H9 (cell line): ENCODE measurements at regions not wholly inside any gene's neighbourhood (a gene's known extent, or its start where the extent isn't known, plus 50 kb on each side); places are given as distances from the start of the nearest gene placed in this dataset.

Source experiments
- DNase-seq: peaks from one replicate; pipeline ENCODE4 v3.0.0-alpha.2; 2017
- H2AFZ ChIP-seq: one replicate; pipeline ENCODE4 v1.6.1; 2013; ENCODE audit warnings: mild to moderate bottlenecking, low read length, control low read depth, moderate library complexity
- H2AK5ac ChIP-seq: 2 replicates; pipeline ENCODE4 v1.6.1; 2013; ENCODE audit warnings: low read length, control low read depth, mixed read lengths; ENCODE audit not compliant: insufficient read length
- H2BK120ac ChIP-seq: one replicate; pipeline ENCODE4 v1.6.1; 2013; ENCODE audit warnings: low read depth, mild to moderate bottlenecking, low read length, control low read depth, inconsistent platforms; ENCODE audit not compliant: poor library complexity, severe bottlenecking
- H2BK12ac ChIP-seq: 2 replicates; pipeline ENCODE4 v1.6.1; 2013; ENCODE audit warnings: low read length, control low read depth, mixed read lengths, low read depth; ENCODE audit not compliant: insufficient read length
- H2BK15ac ChIP-seq: 2 replicates; pipeline ENCODE4 v1.6.1; 2013; ENCODE audit warnings: low read depth, low read length, control low read depth
- H2BK20ac ChIP-seq: one replicate; pipeline ENCODE4 v1.6.1; 2013; ENCODE audit warnings: low read depth, mild to moderate bottlenecking, low read length, control low read depth, inconsistent platforms; ENCODE audit not compliant: poor library complexity, severe bottlenecking
- H2BK5ac ChIP-seq: 2 replicates; pipeline ENCODE4 v1.6.1; 2013; ENCODE audit warnings: low read length, control low read depth, mixed read lengths; ENCODE audit not compliant: insufficient read length
- H3K14ac ChIP-seq: 2 replicates; pipeline ENCODE4 v1.6.1; 2013; ENCODE audit warnings: low read length, control low read depth; ENCODE audit not compliant: insufficient read depth
- H3K18ac ChIP-seq: 2 replicates; pipeline ENCODE4 v1.6.1; 2013; ENCODE audit warnings: low read depth, mild to moderate bottlenecking, mixed read lengths, low read length, control low read depth; ENCODE audit not compliant: insufficient read length
- H3K23ac ChIP-seq: 2 replicates; pipeline ENCODE4 v1.6.1; 2013; ENCODE audit warnings: low read length, control low read depth, mixed read lengths, low read depth; ENCODE audit not compliant: insufficient read length
- H3K23me2 ChIP-seq: 2 replicates; pipeline ENCODE4 v1.6.1; 2013; ENCODE audit warnings: low read depth, mild to moderate bottlenecking, mixed read lengths, low read length, control low read depth; ENCODE audit not compliant: insufficient read length, poor library complexity, severe bottlenecking
- H3K27ac ChIP-seq: 2 replicates; pipeline ENCODE4 v1.5.1; 2013; ENCODE audit warnings: low read length, control low read depth, mixed read lengths, low read depth; ENCODE audit not compliant: insufficient read length
- H3K27me3 ChIP-seq: 2 replicates; pipeline ENCODE4 v1.6.1; 2013; ENCODE audit warnings: low read length, control low read depth, inconsistent platforms; ENCODE audit not compliant: insufficient read depth
- H3K4ac ChIP-seq: 2 replicates; pipeline ENCODE4 v1.6.1; 2013; ENCODE audit warnings: low read depth, mild to moderate bottlenecking, control low read depth, inconsistent platforms, low read length, moderate library complexity
- H3K4me1 ChIP-seq: 2 replicates; pipeline ENCODE4 v1.6.1; 2013; ENCODE audit warnings: low read length, control low read depth, inconsistent platforms; ENCODE audit not compliant: insufficient read depth
- H3K4me2 ChIP-seq: 2 replicates; pipeline ENCODE4 v1.6.1; 2013; ENCODE audit warnings: low read length, control low read depth, mixed read lengths; ENCODE audit not compliant: insufficient read length, insufficient read depth
- H3K56ac ChIP-seq: 2 replicates; pipeline ENCODE4 v1.6.1; 2013; ENCODE audit warnings: low read depth, mild to moderate bottlenecking, mixed read lengths, low read length, control low read depth; ENCODE audit not compliant: insufficient read length
- H3K79me1 ChIP-seq: 2 replicates; pipeline ENCODE4 v1.6.1; 2013; ENCODE audit warnings: low read depth, mild to moderate bottlenecking, moderate library complexity, low read length, control low read depth, inconsistent platforms; ENCODE audit not compliant: insufficient read depth, poor library complexity, severe bottlenecking
- H3K79me2 ChIP-seq: 2 replicates; pipeline ENCODE4 v1.6.1; 2013; ENCODE audit warnings: low read length, control low read depth, inconsistent platforms; ENCODE audit not compliant: insufficient read depth
- H3K9ac ChIP-seq: 2 replicates; pipeline ENCODE4 v1.6.1; 2013; ENCODE audit warnings: low read length, control low read depth, mixed read lengths; ENCODE audit not compliant: insufficient read length; ENCODE audit errors: extremely low read depth
- H3K9me3 ChIP-seq: one replicate; pipeline ENCODE4 v1.6.1; 2013; ENCODE audit warnings: low read depth, low read length, inconsistent platforms; ENCODE audit not compliant: control insufficient read depth
- H3T11ph ChIP-seq: one replicate; pipeline ENCODE4 v1.6.1; 2013; ENCODE audit warnings: mild to moderate bottlenecking, low read length, control low read depth, inconsistent platforms
- H4K20me1 ChIP-seq: one replicate; pipeline ENCODE4 v1.6.1; 2013; ENCODE audit not compliant: control insufficient read depth, insufficient read length, insufficient read depth
- H4K5ac ChIP-seq: 2 replicates; pipeline ENCODE4 v1.6.1; 2013; ENCODE audit warnings: low read depth, mild to moderate bottlenecking, mixed read lengths, low read length, control low read depth; ENCODE audit not compliant: insufficient read length
- H4K8ac ChIP-seq: replicated peaks from 2 replicates; pipeline ENCODE4 v1.6.1; 2013; ENCODE audit warnings: low read length, control low read depth, mixed read lengths, low read depth; ENCODE audit not compliant: insufficient read length
- H4K91ac ChIP-seq: 2 replicates; pipeline ENCODE4 v1.6.1; 2013; ENCODE audit warnings: low read depth, mild to moderate bottlenecking, moderate library complexity, mixed read lengths, low read length, control low read depth; ENCODE audit not compliant: insufficient read length
- H3K27ac Mint-ChIP-seq, 3 experiments: 2 replicates in 2 of 3; 3 replicates in 1 of 3; pipeline ENCODE4 v1.8.0; 2020 to 2021; ENCODE audit warnings: mixed read lengths in 3 of 3, mild to moderate bottlenecking in 1 of 3, moderate library complexity in 1 of 3
- H3K27me3 Mint-ChIP-seq: 2 replicates; pipeline ENCODE4 v1.8.0; 2021; ENCODE audit warnings: low read depth, mild to moderate bottlenecking, moderate library complexity, mixed read lengths
- H3K36me3 Mint-ChIP-seq, 3 experiments: 2 replicates in 2 of 3; 3 replicates in 1 of 3; pipeline ENCODE4 v1.8.0; 2020 to 2021; ENCODE audit warnings: low read depth in 3 of 3, mixed read lengths in 3 of 3; ENCODE audit not compliant: insufficient read depth in 1 of 3
- H3K4me1 Mint-ChIP-seq, 2 experiments: 2 replicates each; pipeline ENCODE4 v1.8.0; 2020; ENCODE audit warnings: mixed read lengths in 2 of 2
- H3K4me3 Mint-ChIP-seq, 2 experiments: 2 replicates in 1 of 2; 3 replicates in 1 of 2; pipeline ENCODE4 v1.8.0; 2020 to 2021; ENCODE audit warnings: mild to moderate bottlenecking in 2 of 2, mixed read lengths in 2 of 2, moderate library complexity in 1 of 2
- H3K9me3 Mint-ChIP-seq, 2 experiments: 2 replicates in 1 of 2; 3 replicates in 1 of 2; pipeline ENCODE4 v1.8.0; 2020; ENCODE audit warnings: mild to moderate bottlenecking in 2 of 2, mixed read lengths in 2 of 2, moderate library complexity in 1 of 2
- CTCF ChIP-seq: fragments of 200-600 bp; sonication (generic); conservative IDR thresholded peaks from 3 replicates; pipeline ENCODE4 v1.8.0; 2021; ENCODE audit warnings: antibody characterized with exemption, mild to moderate bottlenecking
- WGBS: extraction: QIAGEN DNeasy Blood & Tissue Kit; methylation state at CpG from one replicate; pipeline ENCODE4 v1.1.7; 2013; ENCODE audit warnings: missing lambda C conversion rate, low lambda C conversion rate, mixed read lengths; ENCODE audit not compliant: insufficient read length; ENCODE audit errors: extremely low coverage; 5-methylcytosine and 5-hydroxymethylcytosine counted together

- no peak for DNase-seq
- no CpG with 5 or more reads among the region's 8 CpGs for WGBS
Observed at GRCh38 chr14:76699939-76700590, 61.2 kb upstream of the VASH1 start.

More at GRCh38 chr14:76699939-76700590, 61.2 kb upstream of the VASH1 start:
- Histone ChIP-seq H4K91ac (no peak overlapping the region), H3K23ac (no peak overlapping the region), H3K27me3 (no peaks in the 10 kb centered on the region), H2AK5ac (no peak overlapping the region), H3K4me2 (no peak overlapping the region), H2BK20ac (no peak overlapping the region), H3K14ac (no peak overlapping the region; the same call in 1 of the 2 replicates), H2BK15ac (no peak overlapping the region), H3K56ac (no peak overlapping the region), H3K27ac (no peak overlapping the region), H4K8ac (no peak overlapping the region), H3K79me1 (no peaks in the 10 kb centered on the region), H3K9me3 (no peaks in the 10 kb centered on the region), H4K5ac (no peak overlapping the region), H3K23me2 (no peaks in the 10 kb centered on the region), H3T11ph (no peak overlapping the region), H3K9ac (no peak overlapping the region), H3K4me1 (no peaks in the 10 kb centered on the region), H2BK5ac (no peak overlapping the region), H4K20me1 (no peaks in the 10 kb centered on the region), H2BK120ac (no peak overlapping the region), H3K18ac (no peak overlapping the region), H3K79me2 (no peaks in the 10 kb centered on the region), H2BK12ac (no peak overlapping the region), H2AFZ (no peak overlapping the region), H3K4ac (no peak overlapping the region)
- no peak overlapping the region for H3K4me3 Mint-ChIP-seq
- no peaks in the 10 kb centered on the region for H3K36me3 Mint-ChIP-seq
- no peaks in the 10 kb centered on the region; a peak in 1 of 4 replicates for H3K4me1 Mint-ChIP-seq
- no peaks in the 10 kb centered on the region for H3K9me3 Mint-ChIP-seq
- TF ChIP-seq CTCF = no peak
- H3K27ac Mint-ChIP-seq = no peak overlapping the region
- H3K27me3 Mint-ChIP-seq = peaks cover 3% of the 10 kb centered on the region; the same call in 1 of the 2 replicates
